Endodermal cell (in vitro differentiated cells): ENCODE measurements at regions not wholly inside any gene's neighbourhood (a gene's known extent, or its start where the extent isn't known, plus 50 kb on each side); places are given as distances from the start of the nearest gene placed in this dataset.
A peak's percentile ranks its signal among the peaks of the same experiment; 100 is the strongest.

Source experiments
- DNase-seq: peaks from one replicate; pipeline ENCODE4 v3.0.0-alpha.2; 2017
- H3K27ac ChIP-seq: 2 replicates; pipeline ENCODE4 v1.5.1; 2013; ENCODE audit warnings: mild to moderate bottlenecking, low read depth, low read length, moderate library complexity
- H3K27me3 ChIP-seq: 2 replicates; pipeline ENCODE4 v1.6.1; 2013; ENCODE audit warnings: mild to moderate bottlenecking, low read length, moderate library complexity; ENCODE audit not compliant: insufficient read depth, control insufficient read depth, poor library complexity, severe bottlenecking
- H3K36me3 ChIP-seq: 2 replicates; pipeline ENCODE4 v1.7.0; 2013; ENCODE audit warnings: mild to moderate bottlenecking, low read length, moderate library complexity; ENCODE audit not compliant: control insufficient read depth, insufficient read depth
- H3K4me1 ChIP-seq: one replicate; pipeline ENCODE4 v1.7.0; 2013; ENCODE audit warnings: low read length; ENCODE audit not compliant: control insufficient read depth, insufficient read depth
- H3K4me3 ChIP-seq: 2 replicates; pipeline ENCODE4 v1.5.1; 2013; ENCODE audit warnings: mild to moderate bottlenecking, low read length, moderate library complexity
- H3K9ac ChIP-seq: 2 replicates; pipeline ENCODE4 v1.6.1; 2013; ENCODE audit warnings: mild to moderate bottlenecking, low read length, moderate library complexity; ENCODE audit not compliant: poor library complexity, severe bottlenecking; ENCODE audit errors: extremely low read depth
- H3K9me3 ChIP-seq: 2 replicates; pipeline ENCODE4 v1.6.1; 2013; ENCODE audit warnings: mild to moderate bottlenecking, low read length, moderate library complexity; ENCODE audit not compliant: control insufficient read depth
- H3K27ac Mint-ChIP-seq: 2 replicates; pipeline ENCODE4 v1.8.0; 2020; ENCODE audit warnings: mixed read lengths
- H3K27me3 Mint-ChIP-seq: 2 replicates; pipeline ENCODE4 v1.8.0; 2021; ENCODE audit warnings: mild to moderate bottlenecking, mixed read lengths; ENCODE audit not compliant: insufficient read depth
- H3K36me3 Mint-ChIP-seq: 2 replicates; pipeline ENCODE4 v1.8.0; 2020; ENCODE audit warnings: low read depth, mixed read lengths
- H3K4me1 Mint-ChIP-seq: 2 replicates; pipeline ENCODE4 v1.8.0; 2020; ENCODE audit warnings: mixed read lengths
- H3K4me3 Mint-ChIP-seq: 2 replicates; pipeline ENCODE4 v1.8.0; 2020; ENCODE audit warnings: mild to moderate bottlenecking, moderate library complexity, mixed read lengths
- H3K9me3 Mint-ChIP-seq: 2 replicates; pipeline ENCODE4 v1.8.0; 2020; ENCODE audit warnings: mild to moderate bottlenecking, mixed read lengths
- WGBS, 2 experiments: methylation state at CpG; one replicate each; pipeline versions ENCODE4 v1.1.5 to v1.1.7; 2013; ENCODE audit warnings: missing lambda C conversion rate in 2 of 2, mixed read lengths in 1 of 2; ENCODE audit not compliant: insufficient coverage in 1 of 2, insufficient read length in 1 of 2; 5-methylcytosine and 5-hydroxymethylcytosine counted together
- TF ChIP-seq, protein P1 (sequence below): fragments of 200-600 bp; sonication (generic); conservative IDR thresholded peaks from 2 replicates; pipeline ENCODE4 v1.5.0; 2021; ENCODE audit warnings: antibody characterized with exemption, mild to moderate bottlenecking

- Mint-ChIP-seq H3K27ac (peak overlapping the region; percentile 81), H3K4me1 (peaks cover 53% of the 10 kb centered on the region), H3K27me3 (no peaks in the 10 kb centered on the region), H3K4me3 (no peak overlapping the region), H3K9me3 (no peaks in the 10 kb centered on the region), H3K36me3 (no peaks in the 10 kb centered on the region)
- Histone ChIP-seq H3K27ac (no peak overlapping the region), H3K4me1 (peaks cover 18% of the 10 kb centered on the region), H3K27me3 (no peaks in the 10 kb centered on the region), H3K9me3 (no peaks in the 10 kb centered on the region), H3K36me3 (no peaks in the 10 kb centered on the region), H3K9ac (no peak overlapping the region), H3K4me3 (no peak overlapping the region)
- TF ChIP-seq, protein P1, sequence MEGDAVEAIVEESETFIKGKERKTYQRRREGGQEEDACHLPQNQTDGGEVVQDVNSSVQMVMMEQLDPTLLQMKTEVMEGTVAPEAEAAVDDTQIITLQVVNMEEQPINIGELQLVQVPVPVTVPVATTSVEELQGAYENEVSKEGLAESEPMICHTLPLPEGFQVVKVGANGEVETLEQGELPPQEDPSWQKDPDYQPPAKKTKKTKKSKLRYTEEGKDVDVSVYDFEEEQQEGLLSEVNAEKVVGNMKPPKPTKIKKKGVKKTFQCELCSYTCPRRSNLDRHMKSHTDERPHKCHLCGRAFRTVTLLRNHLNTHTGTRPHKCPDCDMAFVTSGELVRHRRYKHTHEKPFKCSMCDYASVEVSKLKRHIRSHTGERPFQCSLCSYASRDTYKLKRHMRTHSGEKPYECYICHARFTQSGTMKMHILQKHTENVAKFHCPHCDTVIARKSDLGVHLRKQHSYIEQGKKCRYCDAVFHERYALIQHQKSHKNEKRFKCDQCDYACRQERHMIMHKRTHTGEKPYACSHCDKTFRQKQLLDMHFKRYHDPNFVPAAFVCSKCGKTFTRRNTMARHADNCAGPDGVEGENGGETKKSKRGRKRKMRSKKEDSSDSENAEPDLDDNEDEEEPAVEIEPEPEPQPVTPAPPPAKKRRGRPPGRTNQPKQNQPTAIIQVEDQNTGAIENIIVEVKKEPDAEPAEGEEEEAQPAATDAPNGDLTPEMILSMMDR, result no peak
- DNase-seq, result peak; percentile 54
- WGBS, 2 experiments, result 50 to 56% methylated on average over 2 of the region's 2 CpGs
Observed at GRCh38 chr4:42293967-42294813, 103.1 kb upstream of the SHISA3 start.

DNA sequence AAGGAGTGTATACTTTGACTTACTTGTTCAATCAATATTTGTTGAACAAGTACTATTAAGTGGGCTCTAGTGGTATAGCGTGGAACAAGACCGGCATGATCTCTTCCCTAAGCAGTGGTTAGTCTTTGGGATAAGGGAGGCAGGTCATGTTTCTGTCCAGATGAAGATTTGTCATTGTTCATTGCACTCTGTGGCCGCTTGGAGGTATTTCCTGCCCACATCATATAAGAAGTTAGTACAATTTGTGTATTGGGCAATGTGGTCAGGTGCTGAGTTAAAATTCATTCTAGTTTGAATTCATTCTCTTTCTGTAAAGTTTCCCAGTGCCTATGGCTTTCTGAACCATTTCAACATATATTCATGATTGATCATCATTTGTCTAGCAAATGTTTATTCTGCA lies 101.1 kb upstream of the SHISA3 start:
- 96 to 100% methylated on average over 1 to 3 of the region's 3 CpGs for WGBS, 2 experiments
- no peak for DNase-seq
- H3K27ac Mint-ChIP-seq, result no peak overlapping the region
- H3K27me3 Mint-ChIP-seq, result no peaks in the 10 kb centered on the region
- Histone ChIP-seq H3K9me3 (no peaks in the 10 kb centered on the region), H3K36me3 (no peaks in the 10 kb centered on the region), H3K27me3 (no peaks in the 10 kb centered on the region), H3K4me3 (no peak overlapping the region), H3K9ac (no peak overlapping the region), H3K4me1 (peaks cover 18% of the 10 kb centered on the region), H3K27ac (no peak overlapping the region)
- H3K4me1 Mint-ChIP-seq, result peaks cover 47% of the 10 kb centered on the region
- no peaks in the 10 kb centered on the region for H3K9me3 Mint-ChIP-seq
- TF ChIP-seq, protein P1, result no peak
- H3K36me3 Mint-ChIP-seq, result no peaks in the 10 kb centered on the region
- H3K4me3 Mint-ChIP-seq, result no peak overlapping the region

GRCh38 chr4:42302348-42302747 lies 94.9 kb upstream of the SHISA3 start:
- 26 to 63% methylated on average over 1 to 4 of the region's 4 CpGs for WGBS, 2 experiments
- no peak overlapping the region for H3K4me3 ChIP-seq
- Mint-ChIP-seq H3K9me3 (no peaks in the 10 kb centered on the region), H3K4me3 (no peak overlapping the region), H3K36me3 (no peaks in the 10 kb centered on the region), H3K27ac (peak overlapping the region; percentile 81), H3K4me1 (peaks cover 20% of the 10 kb centered on the region), H3K27me3 (no peaks in the 10 kb centered on the region)
- no peaks in the 10 kb centered on the region for H3K9me3 ChIP-seq
- TF ChIP-seq, protein P1, result peak; percentile 69
- H3K9ac ChIP-seq, result no peak overlapping the region
- no peaks in the 10 kb centered on the region for H3K4me1 ChIP-seq
- H3K36me3 ChIP-seq, result no peaks in the 10 kb centered on the region
- DNase-seq, result peak; percentile 91
- H3K27me3 ChIP-seq, result no peaks in the 10 kb centered on the region
- H3K27ac ChIP-seq, result no peak overlapping the region
